HG03575 (cell line): ENCODE measurements at regions not wholly inside any gene's neighbourhood (a gene's known extent, or its start where the extent isn't known, plus 50 kb on each side); places are given as distances from the start of the nearest gene placed in this dataset.

Experiments
- ATAC-seq: cut with Tn5 transposase; IDR thresholded peaks from one replicate; pipeline ENCODE4 v1.9.1; 2021; ENCODE audit not compliant: unreplicated experiment, insufficient number of reproducible peaks, low FRiP score; ENCODE audit errors: extremely low read depth

- ATAC-seq = no peak
These were observed 114.0 kb upstream of the ZFHX3 start for GRCh38 chr16:73161977-73162376.

DNA sequence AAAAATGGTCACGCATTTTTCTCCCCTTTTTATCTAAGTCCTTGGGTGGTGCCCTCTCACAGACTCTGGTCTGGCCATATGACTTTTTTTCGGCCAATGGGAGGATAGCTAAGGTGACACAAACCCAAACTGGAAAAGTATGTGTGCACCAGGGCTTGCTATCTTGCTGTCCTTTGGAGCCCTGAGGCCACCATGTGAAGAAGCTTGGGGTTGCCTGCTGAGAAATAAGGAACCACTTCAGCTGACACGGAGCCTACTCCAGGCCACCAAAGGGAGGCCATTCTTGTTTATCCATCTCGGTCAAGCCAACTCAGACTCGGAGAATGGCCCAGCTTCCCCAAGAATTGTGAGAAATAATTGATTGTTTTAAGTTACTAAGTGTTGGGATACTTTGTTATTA lies 111.4 kb upstream of the ZFHX3 start:
- no peak for ATAC-seq

DNA sequence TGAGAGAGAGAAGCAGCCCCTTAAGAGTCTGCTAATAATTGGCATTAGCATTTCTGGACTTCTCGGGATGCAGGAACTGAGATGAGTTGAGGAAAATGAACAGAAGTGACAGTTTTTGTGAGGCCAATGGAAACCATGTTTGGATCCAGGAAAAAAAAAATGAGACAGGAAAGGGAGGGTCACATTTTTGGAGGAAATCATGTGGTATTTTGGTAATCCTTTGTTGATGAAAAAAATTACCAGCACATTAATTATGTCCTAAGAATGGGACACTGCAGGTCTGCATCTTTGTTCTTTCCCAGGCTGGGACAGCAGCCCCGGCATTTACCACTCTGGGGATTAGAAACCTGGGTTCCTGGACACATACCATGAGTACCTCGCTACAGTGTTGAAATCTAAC lies 109.9 kb upstream of the ZFHX3 start:
- no peak for ATAC-seq

GRCh38 chr16:73154063-73154870 lies 106.3 kb upstream of the ZFHX3 start:
- ATAC-seq = no peak

DNA sequence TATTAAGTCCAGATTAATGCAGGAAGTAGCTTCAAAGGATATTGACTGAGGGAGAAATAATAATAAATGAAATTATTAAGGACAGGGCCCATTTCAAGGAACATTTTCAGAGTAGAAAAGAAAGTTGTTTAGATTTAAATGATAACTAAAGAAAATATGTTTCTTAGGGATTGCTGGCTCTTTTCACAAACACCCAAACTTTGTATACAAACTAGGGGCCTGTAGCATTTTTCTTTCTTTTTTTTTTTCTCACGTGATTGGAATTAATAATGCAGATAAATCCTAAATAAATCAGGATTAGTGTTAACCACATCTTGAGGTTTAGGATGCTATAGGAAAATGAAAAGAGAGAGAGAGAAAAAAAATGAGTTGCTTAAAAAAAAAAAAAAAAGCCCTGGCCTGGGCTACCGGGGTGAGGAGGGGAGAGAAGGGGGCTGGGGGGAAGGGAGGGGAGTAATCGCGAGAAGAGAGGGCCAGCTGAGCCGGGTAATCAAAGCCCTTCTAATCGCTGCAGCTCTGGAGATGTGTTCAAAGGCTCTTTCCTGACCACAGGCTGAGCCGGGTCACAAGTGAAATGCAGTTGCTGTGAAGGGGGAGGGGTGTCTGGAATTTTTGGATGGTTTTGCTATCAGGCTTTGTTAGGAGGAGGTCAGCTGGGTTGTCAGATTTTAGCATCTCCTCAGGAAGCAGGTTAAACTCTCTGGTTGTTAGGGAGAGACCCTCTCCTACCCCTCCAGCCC lies 104.6 kb upstream of the ZFHX3 start:
- ATAC-seq = no peak

GRCh38 chr16:73151941-73152340 lies 104.0 kb upstream of the ZFHX3 start:
- no peak for ATAC-seq

DNA sequence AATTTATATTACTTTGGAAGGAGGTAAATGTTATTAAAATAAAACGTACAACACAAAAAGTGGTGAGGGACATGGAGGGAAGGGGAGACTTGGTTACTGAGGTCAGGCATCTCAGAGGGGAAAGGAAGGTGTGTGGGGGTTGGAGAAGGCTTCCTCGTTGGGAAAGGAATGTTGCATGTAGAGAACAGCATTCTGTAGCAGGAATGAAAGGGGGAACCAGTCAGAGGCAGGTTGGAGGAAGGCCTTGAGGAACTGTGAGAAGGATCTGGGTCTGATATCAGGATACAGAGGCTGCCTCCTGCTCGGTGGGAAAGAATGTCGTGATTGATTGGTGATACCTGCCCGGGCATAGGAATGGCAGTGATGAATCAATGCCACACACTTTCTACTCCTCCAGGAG lies 103.3 kb upstream of the ZFHX3 start:
- no peak for ATAC-seq

- no peak for ATAC-seq
These were observed 102.9 kb upstream of the ZFHX3 start for GRCh38 chr16:73150786-73151185.

- ATAC-seq = no peak
These were observed 101.4 kb upstream of the ZFHX3 start for GRCh38 chr16:73149334-73149733.

DNA sequence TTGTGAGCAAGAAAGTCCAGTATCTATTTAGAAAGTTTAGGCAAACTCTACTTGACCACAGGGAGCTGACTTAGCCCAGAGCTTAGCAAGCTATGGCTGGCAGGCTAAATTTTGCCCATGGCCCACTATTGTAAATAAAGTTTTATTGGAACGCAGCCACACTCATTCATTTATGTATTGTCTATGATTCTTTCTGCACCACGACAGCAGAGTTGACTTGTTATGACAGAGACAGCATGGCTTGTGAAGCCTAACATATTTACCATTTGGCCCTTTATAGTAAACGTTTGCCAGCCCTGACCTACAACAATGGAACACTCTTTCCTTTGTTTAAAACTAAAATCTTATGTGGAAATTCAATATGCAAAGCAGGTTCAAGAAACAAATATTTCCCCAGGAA lies 100.0 kb upstream of the ZFHX3 start:
- no peak for ATAC-seq

DNA sequence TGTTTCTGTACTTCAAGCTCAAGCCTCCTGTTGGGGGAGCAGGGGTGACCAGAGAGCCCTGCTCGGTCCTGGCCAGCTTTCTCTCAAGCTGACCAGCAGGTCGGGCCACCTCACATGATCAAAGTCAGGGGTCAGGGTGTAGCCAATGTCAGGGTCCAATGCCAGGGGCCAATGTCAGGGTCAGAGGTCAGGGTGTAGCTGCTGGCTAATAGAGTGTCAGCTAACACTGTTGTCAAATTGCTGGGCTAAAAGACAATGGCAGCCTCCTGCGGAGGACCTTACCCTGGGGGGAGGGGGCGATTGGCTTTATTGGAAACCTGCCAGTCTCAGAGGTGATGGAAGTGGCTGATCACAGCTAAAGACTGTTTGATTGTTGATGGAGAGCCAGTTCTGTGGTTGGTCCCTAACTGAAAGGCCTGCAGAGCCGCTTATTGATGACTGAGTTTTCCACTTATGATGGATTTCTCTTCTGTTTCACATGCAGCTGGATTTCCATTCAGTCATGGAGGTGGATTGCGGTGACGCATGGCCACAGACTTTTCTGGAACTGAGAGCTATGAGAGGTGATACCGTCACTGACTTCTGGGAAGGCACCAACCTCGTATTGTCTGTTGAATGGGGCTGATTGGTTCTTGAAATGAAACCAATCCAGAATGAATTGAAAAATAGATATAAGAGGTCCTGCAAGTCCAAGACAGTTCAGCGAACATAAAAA lies 97.4 kb upstream of the ZFHX3 start:
- no peak for ATAC-seq

GRCh38 chr16:73143576-73144422 lies 95.9 kb upstream of the ZFHX3 start:
- no peak for ATAC-seq

DNA sequence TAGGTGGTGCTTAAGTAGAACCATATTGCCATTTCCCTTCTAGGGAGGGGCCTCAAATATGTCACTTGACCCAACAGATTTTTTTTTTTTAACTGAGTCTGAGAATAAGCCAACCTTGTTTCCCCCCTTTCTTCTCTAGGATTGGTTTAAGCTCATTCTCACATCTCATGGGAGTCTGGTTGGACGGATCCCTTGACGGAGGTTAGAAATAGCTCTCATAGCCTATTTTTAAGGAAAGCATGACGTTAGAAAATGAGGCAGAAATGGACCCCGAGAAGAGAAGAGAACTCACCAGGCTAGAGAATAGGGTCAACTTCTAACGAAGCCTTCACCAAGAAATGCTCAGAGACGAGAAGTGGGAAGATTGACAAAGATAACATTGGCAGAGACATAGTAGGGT lies 95.1 kb upstream of the ZFHX3 start:
- no peak for ATAC-seq

DNA sequence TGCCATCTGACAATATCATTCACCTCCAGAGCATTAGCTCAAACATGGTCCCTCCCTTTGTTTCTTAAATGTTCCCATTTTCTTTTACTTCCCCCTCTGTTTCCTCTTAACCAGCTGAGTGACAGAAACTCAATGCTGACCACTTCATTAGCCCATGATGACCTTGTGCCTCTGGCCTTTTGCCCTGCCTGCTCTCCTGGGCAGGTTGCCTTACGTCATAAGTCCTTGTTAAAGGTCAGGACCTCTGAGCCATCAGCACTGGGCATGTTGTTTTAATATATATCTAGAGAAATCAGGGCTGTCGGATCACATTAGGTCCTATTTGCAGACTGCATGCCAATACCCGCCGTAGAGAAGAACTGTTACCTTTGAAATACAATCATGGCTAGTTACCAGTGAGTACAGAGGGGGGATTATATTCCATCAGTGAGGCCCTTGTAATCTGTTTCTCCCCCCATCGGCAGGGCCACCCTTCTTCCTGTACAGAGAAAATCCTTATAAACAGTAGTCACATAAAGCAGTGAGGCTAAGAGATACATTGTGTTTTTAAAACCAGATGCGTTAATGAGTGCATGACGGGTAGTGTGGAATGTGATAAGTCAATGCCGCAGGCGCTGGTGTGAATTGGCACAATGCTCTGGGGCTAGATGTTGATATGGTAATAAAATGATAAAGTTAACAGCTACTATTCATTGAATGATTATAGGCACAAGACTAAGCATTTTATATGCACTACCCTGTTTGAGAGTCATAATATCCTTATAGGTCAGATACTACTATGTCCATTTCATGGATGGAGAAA lies 94.3 kb upstream of the ZFHX3 start:
- ATAC-seq = no peak

GRCh38 chr16:73140929-73141328 lies 93.0 kb upstream of the ZFHX3 start:
- ATAC-seq = no peak

DNA sequence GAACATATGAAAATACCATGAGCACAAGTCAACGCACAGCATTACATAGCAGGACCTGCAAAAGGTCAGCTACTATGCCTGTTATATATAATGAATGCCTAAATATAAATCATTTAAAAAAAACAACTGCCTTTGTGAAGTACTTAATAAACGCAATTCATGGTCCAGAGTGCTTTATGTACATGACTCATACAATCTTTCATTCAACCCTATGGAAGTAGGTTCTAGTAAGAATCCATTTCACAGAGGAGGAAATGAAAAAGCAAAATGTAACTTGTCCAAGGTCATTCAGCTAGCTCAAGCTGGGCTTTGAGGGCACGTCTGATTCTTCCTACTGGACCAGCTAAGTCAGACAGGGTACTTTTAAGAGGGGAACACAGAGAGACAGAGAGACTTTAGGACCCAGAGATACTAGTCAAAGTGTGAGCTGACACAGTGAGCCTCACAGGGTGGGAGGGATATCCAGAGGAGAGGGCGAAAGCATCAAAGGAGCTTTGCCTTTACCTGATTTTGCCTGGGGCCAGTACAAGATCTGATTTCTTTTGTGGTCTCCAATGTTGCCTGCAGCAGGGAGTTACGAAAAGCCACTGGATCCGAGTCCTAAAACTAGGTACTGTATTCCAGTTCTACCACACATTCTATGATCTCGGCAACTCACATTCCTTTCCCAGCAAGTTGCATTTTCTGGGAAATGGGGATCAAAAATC lies 83.4 kb upstream of the ZFHX3 start:
- no peak for ATAC-seq

DNA sequence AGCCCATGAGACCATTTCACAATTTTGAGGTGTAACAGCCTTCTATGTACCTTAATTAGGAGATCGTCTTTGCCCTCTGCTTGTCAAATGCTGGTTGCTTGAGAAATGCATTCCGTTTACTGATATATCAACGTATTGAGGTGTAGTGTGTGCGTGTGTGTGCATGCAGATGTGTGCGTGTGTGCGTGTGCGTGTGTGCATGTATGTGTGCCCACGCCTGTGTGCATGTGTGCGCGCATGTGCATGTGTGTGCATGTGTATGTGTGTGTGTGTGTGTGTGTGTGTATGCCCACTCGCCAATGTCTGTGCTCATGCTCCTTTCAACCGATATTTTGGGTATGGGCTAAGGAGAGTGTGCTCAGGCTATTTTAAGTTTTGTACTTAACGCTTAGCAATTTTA lies 81.5 kb upstream of the ZFHX3 start:
- no peak for ATAC-seq

GRCh38 chr16:73126525-73126853 lies 78.6 kb upstream of the ZFHX3 start:
- no peak for ATAC-seq
